ENCODE measurements at regions not wholly inside any gene's neighbourhood (a gene's known extent, or its start where the extent isn't known, plus 50 kb on each side); places are given as distances from the start of the nearest gene placed in this dataset.

DNA sequence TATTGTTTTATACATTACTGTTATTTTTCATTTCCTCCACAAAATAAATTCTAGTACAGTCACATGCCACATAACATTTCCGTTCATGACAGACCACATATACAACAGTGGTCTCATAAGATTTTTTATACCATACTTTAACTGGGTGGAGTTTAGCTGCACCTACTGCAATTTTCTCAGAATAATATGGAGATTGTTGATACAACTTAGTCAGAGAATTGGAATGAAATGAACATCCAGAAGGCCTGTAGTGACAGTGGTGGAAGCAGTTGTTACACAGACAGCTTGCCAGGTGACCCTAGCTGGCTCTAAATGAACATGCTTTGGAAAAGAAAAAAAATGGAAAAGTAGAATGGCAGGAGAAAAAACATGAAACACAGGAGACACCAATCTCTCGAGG, 183.2 kb upstream of the TCF21 start:
- ATAC-seq: no peak
- no peak overlapping the region for H3K27ac ChIP-seq
- no peaks in the 10 kb centered on the region for H3K27me3 ChIP-seq
- WGBS, 2 donors (ENCODE audit: low coverage in 1 of 2): 57 to 91% methylated on average over 1 to 2 of the region's 2 CpGs
- TF ChIP-seq POLR2AphosphoS5 (IDR thresholded peaks at IDR 0.05) (no peak), EP300 (IDR thresholded peaks at IDR 0.05) (no peak), POLR2A (IDR thresholded peaks at IDR 0.05) (no peak)
- TF ChIP-seq, protein P1, sequence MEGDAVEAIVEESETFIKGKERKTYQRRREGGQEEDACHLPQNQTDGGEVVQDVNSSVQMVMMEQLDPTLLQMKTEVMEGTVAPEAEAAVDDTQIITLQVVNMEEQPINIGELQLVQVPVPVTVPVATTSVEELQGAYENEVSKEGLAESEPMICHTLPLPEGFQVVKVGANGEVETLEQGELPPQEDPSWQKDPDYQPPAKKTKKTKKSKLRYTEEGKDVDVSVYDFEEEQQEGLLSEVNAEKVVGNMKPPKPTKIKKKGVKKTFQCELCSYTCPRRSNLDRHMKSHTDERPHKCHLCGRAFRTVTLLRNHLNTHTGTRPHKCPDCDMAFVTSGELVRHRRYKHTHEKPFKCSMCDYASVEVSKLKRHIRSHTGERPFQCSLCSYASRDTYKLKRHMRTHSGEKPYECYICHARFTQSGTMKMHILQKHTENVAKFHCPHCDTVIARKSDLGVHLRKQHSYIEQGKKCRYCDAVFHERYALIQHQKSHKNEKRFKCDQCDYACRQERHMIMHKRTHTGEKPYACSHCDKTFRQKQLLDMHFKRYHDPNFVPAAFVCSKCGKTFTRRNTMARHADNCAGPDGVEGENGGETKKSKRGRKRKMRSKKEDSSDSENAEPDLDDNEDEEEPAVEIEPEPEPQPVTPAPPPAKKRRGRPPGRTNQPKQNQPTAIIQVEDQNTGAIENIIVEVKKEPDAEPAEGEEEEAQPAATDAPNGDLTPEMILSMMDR (IDR thresholded peaks at IDR 0.05): no peak
- H3K4me3 ChIP-seq: no peak overlapping the region
- no peaks in the 10 kb centered on the region for H3K36me3 ChIP-seq
- no peaks in the 10 kb centered on the region for H3K4me1 ChIP-seq
- H3K9me3 ChIP-seq: no peaks in the 10 kb centered on the region

DNA sequence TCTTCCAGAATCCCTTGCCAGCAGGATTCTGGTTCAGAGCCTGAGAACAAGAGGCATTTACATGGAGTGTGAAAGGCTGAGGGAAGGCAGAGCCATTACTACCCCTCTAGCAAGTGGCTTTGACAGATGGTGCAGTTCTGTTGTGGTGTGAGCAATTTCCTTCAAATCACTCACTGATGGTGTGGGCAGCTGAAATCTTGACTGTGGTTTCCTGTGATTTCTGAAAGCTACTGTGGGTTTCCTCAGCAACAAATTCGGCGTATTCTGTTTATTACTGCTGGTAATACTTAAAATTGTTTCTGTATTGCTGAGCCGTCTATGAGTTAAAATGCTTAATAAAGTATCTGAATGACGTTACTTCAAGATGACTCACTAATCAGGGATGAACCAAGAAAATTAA, 181.5 kb upstream of the TCF21 start:
- TF ChIP-seq, protein P1 (IDR thresholded peaks at IDR 0.05): no peak
- TF ChIP-seq POLR2A (IDR thresholded peaks at IDR 0.05): no peak
- Histone ChIP-seq H3K27ac (no peak overlapping the region), H3K27me3 (no peaks in the 10 kb centered on the region), H3K4me3 (no peak overlapping the region), H3K4me1 (no peaks in the 10 kb centered on the region), H3K36me3 (no peaks in the 10 kb centered on the region), H3K9me3 (no peaks in the 10 kb centered on the region)
- ATAC-seq: no peak
- WGBS, 2 donors (ENCODE audit: low coverage in 1 of 2): 14 to 52% methylated on average over 4 of the region's 4 CpGs

DNA sequence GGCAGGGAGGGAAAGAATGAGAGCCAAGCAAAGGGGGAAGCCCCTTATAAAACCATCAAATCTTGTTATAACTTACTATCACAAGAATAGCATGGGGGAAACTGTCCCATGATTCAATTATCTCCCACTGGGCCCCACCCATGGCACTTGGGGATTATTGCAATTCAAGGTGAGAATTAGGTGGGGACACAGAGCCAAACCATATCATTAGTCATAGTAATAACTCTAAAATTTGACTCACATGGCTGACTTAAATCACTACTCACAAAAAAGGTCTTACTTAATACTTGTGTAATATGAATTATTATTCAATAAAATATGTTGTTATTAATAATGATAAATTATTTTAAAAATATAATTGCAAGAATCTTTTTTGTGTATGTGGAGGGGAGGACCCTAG, 178.1 kb upstream of the TCF21 start:
- Histone ChIP-seq H3K36me3 (no peaks in the 10 kb centered on the region), H3K27ac (no peak overlapping the region), H3K9me3 (no peaks in the 10 kb centered on the region), H3K4me3 (no peak overlapping the region), H3K27me3 (no peaks in the 10 kb centered on the region), H3K4me1 (no peaks in the 10 kb centered on the region)
- TF ChIP-seq POLR2A (IDR thresholded peaks at IDR 0.05): no peak
- TF ChIP-seq EP300 (IDR thresholded peaks at IDR 0.05): no peak
- TF ChIP-seq, protein P1 (IDR thresholded peaks at IDR 0.05): no peak
- TF ChIP-seq POLR2AphosphoS5 (IDR thresholded peaks at IDR 0.05): no peak
- ATAC-seq: no peak

DNA sequence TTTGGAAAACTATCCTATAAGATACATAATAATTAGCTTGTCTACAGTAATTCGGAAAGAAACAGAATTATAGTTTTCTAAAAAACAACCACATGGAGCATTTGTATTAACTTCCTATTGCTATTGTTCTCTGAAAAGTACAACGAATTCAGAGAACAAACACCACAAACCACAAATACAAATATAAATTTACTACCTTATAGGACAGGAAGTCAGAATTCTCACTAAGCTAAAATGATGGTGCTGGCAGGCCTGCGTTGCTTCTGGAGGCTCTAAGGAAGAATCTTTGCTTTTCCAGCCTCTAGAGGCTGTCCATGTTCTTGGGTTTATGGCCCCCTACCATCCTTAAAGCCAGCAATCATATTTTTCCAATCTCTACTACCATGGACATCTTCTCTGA, 173.6 kb upstream of the TCF21 start:
- 79 to 81% methylated on average over 3 of the region's 3 CpGs for WGBS, 2 donors (ENCODE audit: low coverage in 1 of 2)

DNA sequence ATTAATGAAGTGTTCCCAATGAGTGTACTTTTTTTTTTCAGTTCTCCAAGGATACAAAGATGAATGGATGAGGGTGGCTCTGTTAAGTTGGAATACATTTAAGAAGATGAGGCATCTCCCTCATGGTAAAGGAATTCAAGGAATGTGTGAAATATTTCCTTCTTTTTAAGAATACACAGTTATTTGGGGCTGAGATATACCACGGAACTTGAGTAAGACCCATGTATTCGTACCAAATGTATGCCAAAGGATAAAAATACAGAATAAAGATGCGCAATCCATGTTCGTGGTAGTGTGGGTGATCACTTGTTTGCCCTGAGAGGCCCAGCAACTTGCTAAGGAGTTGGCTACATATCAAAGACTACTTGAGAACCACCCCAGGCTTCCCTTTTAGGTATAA, 164.2 kb upstream of the TCF21 start:
- Histone ChIP-seq H3K27me3 (no peaks in the 10 kb centered on the region), H3K9me3 (peaks cover 0 to 21% (median 0%) of the 10 kb centered on the region in 3 donors), H3K4me3 (no peak overlapping the region), H3K4me1 (no peaks in the 10 kb centered on the region), H3K27ac (no peak overlapping the region), H3K36me3 (no peaks in the 10 kb centered on the region)
- no peak for ATAC-seq
- TF ChIP-seq POLR2A (IDR thresholded peaks at IDR 0.05) (no peak), POLR2AphosphoS5 (IDR thresholded peaks at IDR 0.05) (no peak), EP300 (IDR thresholded peaks at IDR 0.05) (no peak)
- TF ChIP-seq, protein P1 (IDR thresholded peaks at IDR 0.05): no peak
- 91 to 94% methylated on average over 4 of the region's 4 CpGs for WGBS, 2 donors (ENCODE audit: low coverage in 1 of 2)

More for the DNA sequence above, 173.6 kb upstream of the TCF21 start:
- Histone ChIP-seq H3K27ac (no peak overlapping the region), H3K27me3 (no peaks in the 10 kb centered on the region), H3K4me1 (no peaks in the 10 kb centered on the region), H3K36me3 (no peaks in the 10 kb centered on the region), H3K4me3 (no peak overlapping the region), H3K9me3 (no peaks in the 10 kb centered on the region)
- no peak for ATAC-seq
- TF ChIP-seq POLR2AphosphoS5 (IDR thresholded peaks at IDR 0.05) (no peak), EP300 (IDR thresholded peaks at IDR 0.05) (no peak), POLR2A (IDR thresholded peaks at IDR 0.05) (no peak)
- TF ChIP-seq, protein P1 (IDR thresholded peaks at IDR 0.05): no peak

All from gastroesophageal sphincter (tissue), 4 donors.